Activated CD8-positive, alpha-beta T cell treated with anti-CD3 and anti-CD28 coated beads for 36 hours (primary cell): ENCODE measurements at regions not wholly inside any gene's neighbourhood (a gene's known extent, or its start where the extent isn't known, plus 50 kb on each side); places are given as distances from the start of the nearest gene placed in this dataset.

ENCODE experiments used
- ATAC-seq: fragments of 200-7000 bp; cut with Tn5 transposase; one replicate; pipeline ENCODE4 v1.10.0; 2021; ENCODE audit warnings: mild to moderate bottlenecking, moderate library complexity
- CTCF ChIA-PET: fragments of 350-600 bp; sonication (Branson Sonifier 250); formaldehyde crosslinking; loops from one replicate; lab custom pipeline; 2021; ENCODE audit warnings: antibody characterized with exemption; lab: Charles Lee
- POLR2A ChIA-PET: fragments of 350-600 bp; sonication (Branson Sonifier 250); formaldehyde crosslinking; loops from one replicate; lab custom pipeline; 2021; ENCODE audit warnings: antibody characterized with exemption; lab: Charles Lee
- DNase-seq: peaks from one replicate; pipeline ENCODE4 v3.0.0-alpha.2; 2020
- H3K27ac Mint-ChIP-seq: one replicate; pipeline ENCODE4 v1.8.0; 2021; ENCODE audit warnings: mild to moderate bottlenecking, mixed read lengths
- H3K27me3 Mint-ChIP-seq: one replicate; pipeline ENCODE4 v1.8.0; 2021; ENCODE audit warnings: mixed read lengths
- H3K36me3 Mint-ChIP-seq: one replicate; pipeline ENCODE4 v1.8.0; 2021; ENCODE audit warnings: low read depth, mixed read lengths
- H3K4me1 Mint-ChIP-seq: one replicate; pipeline ENCODE4 v1.8.0; 2021; ENCODE audit warnings: low read depth, mixed read lengths
- H3K4me3 Mint-ChIP-seq: one replicate; pipeline ENCODE4 v1.8.0; 2021; ENCODE audit warnings: mild to moderate bottlenecking, moderate library complexity, mixed read lengths
- H3K9me3 Mint-ChIP-seq: one replicate; pipeline ENCODE4 v1.8.0; 2021; ENCODE audit warnings: mixed read lengths
- CTCF ChIP-seq: fragments of 200-600 bp; IDR thresholded peaks from one replicate; pipeline ENCODE4 v1.8.0; 2022; ENCODE audit warnings: antibody characterized with exemption, mild to moderate bottlenecking
- intact Hi-C: fragments of 100-400 bp; cut with micrococcal nuclease; formaldehyde crosslinking; loops from one replicate; pipeline ENCODE4 v1.10.0; 2022

DNA sequence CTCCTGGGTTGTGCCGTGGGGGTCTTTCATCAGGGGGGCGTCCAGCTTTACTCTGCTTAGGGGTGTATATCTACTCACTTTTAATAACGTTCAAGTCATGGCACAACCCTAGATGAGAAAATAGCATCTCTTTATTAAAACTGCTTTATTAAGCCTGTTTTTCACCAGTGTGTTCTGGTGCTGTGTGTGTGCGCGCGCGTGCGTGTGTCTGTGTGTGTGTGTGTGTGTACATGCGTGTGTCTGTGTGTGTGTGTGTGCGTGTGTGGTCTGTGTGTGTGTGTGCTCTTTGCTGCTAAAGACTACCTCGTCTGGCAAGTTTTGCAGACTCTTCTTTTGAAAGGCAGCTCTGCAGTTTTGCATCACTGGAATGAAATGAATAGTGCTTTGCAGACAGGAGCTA, 390.9 kb upstream of the MKI67 start:
- Mint-ChIP-seq H3K27me3 (no peaks in the 10 kb centered on the region), H3K4me1 (no peaks in the 10 kb centered on the region), H3K4me3 (no peak overlapping the region), H3K9me3 (no peaks in the 10 kb centered on the region), H3K27ac (no peak overlapping the region), H3K36me3 (no peaks in the 10 kb centered on the region)
- DNase-seq (no peak), ATAC-seq (no peak)
- ChIA-PET CTCF (no interaction called here), POLR2A (no interaction called here)
- intact Hi-C loops = no loop called here
- TF ChIP-seq CTCF = no peak

DNA sequence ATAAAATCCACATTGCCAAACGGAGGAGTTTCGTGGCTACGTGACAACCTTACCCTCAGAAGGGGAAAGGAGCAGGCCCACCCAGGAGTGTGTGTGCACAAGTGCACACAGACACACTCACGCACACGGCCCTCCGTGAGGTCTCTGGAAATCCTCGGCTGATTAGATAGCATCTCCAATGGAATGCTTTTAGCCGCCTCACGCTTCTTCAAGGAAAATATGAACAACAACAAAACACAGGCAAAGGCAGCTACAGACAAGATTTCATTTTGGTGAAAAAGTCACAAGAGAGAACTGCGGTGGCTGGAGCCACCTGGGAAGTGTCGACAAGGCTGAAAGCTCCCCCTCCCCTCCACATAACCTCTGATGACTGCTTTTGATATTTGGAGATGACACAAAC, 391.8 kb upstream of the MKI67 start:
- TF ChIP-seq CTCF = no peak
- Mint-ChIP-seq H3K27me3 (no peaks in the 10 kb centered on the region), H3K9me3 (no peaks in the 10 kb centered on the region), H3K4me3 (no peak overlapping the region), H3K36me3 (no peaks in the 10 kb centered on the region), H3K4me1 (no peaks in the 10 kb centered on the region), H3K27ac (no peak overlapping the region)
- intact Hi-C loops = no loop called here
- CTCF ChIA-PET = no interaction called here
- POLR2A ChIA-PET = no interaction called here
- ATAC-seq = no peak
- DNase-seq = no peak

- H3K27ac Mint-ChIP-seq = no peak overlapping the region
- ChIA-PET POLR2A (no interaction called here), CTCF (no interaction called here)
- H3K4me3 Mint-ChIP-seq = no peak overlapping the region
- H3K36me3 Mint-ChIP-seq = no peaks in the 10 kb centered on the region
- no peak for DNase-seq
- H3K4me1 Mint-ChIP-seq = no peaks in the 10 kb centered on the region
- no peak for TF ChIP-seq CTCF
- H3K9me3 Mint-ChIP-seq = no peaks in the 10 kb centered on the region
- intact Hi-C loops = no loop called here
- no peak for ATAC-seq
- H3K27me3 Mint-ChIP-seq = no peaks in the 10 kb centered on the region
Measured at GRCh38 chr10:128519581-128519980, 393.4 kb upstream of the MKI67 start.

- intact Hi-C loops = loop anchor here (10.0 kb wide), 1 partner anchor 256 kb away; no protein-coding TSS in a partner anchor
- CTCF ChIA-PET = no interaction called here
- no peak overlapping the region for H3K27ac Mint-ChIP-seq
Measured at GRCh38 chr10:128520211-128520815, 394.1 kb upstream of the MKI67 start.

More at GRCh38 chr10:128520211-128520815, 394.1 kb upstream of the MKI67 start:
- DNase-seq (no peak), ATAC-seq (no peak)
- no peaks in the 10 kb centered on the region for H3K9me3 Mint-ChIP-seq
- no peaks in the 10 kb centered on the region for H3K36me3 Mint-ChIP-seq
- TF ChIP-seq CTCF = no peak
- no peaks in the 10 kb centered on the region for H3K4me1 Mint-ChIP-seq
- no peak overlapping the region for H3K4me3 Mint-ChIP-seq
- no peaks in the 10 kb centered on the region for H3K27me3 Mint-ChIP-seq
- POLR2A ChIA-PET = no interaction called here
